Body of pancreas (tissue), 4 donors: ENCODE measurements at regions not wholly inside any gene's neighbourhood (a gene's known extent, or its start where the extent isn't known, plus 50 kb on each side); places are given as distances from the start of the nearest gene placed in this dataset.

ENCODE experiments used
- ATAC-seq: fragments of 150-250 bp; one replicate; pipeline ENCODE4 v1.9.1; 2016
- DNase-seq, 4 donors: peaks; one replicate each; pipeline ENCODE4 v3.0.0-alpha.2; 2019
- H3K27ac ChIP-seq, 4 donors: fragments of 200-600 bp; sonication (generic); 1 replicate in 3 of 4; 2 replicates in 1 of 4; pipeline versions ENCODE4 v1.5.1 to v1.6.1; 2016 to 2019; ENCODE audit warnings: mild to moderate bottlenecking in 1 of 4, mixed read lengths in 1 of 4, moderate library complexity in 1 of 4
- H3K27me3 ChIP-seq, 2 donors: fragments of 200-600 bp; sonication (generic); one replicate each; pipeline ENCODE4 v1.6.0; 2016; ENCODE audit warnings: mild to moderate bottlenecking in 1 of 2
- H3K36me3 ChIP-seq, 2 donors: fragments of 200-600 bp; sonication (generic); replicated peaks in 1 of 2; 2 replicates each; pipeline ENCODE4 v1.5.1; 2016; ENCODE audit warnings: low read depth in 2 of 2; ENCODE audit not compliant: insufficient read depth in 1 of 2
- H3K4me1 ChIP-seq: fragments of 200-600 bp; sonication (generic); one replicate; pipeline ENCODE4 v1.6.0; 2016
- H3K4me3 ChIP-seq, 2 donors: fragments of 200-600 bp; sonication (generic); 1 replicate in 1 of 2; 2 replicates in 1 of 2; pipeline ENCODE4 v1.5.1; 2016 to 2019
- H3K9me3 ChIP-seq, 3 donors: fragments of 200-600 bp; sonication (generic); 1 replicate in 2 of 3; 2 replicates in 1 of 3; pipeline ENCODE4 v1.5.1; 2016
- CTCF ChIP-seq, 7 experiments: fragments of 450-650 bp in 4 of 7; fragments of 200-600 bp in 3 of 7; sonication (generic) in 3 of 7; IDR thresholded peaks; one replicate each; pipeline ENCODE4 v1.5.1; 2016 to 2019; ENCODE audit warnings: antibody characterized with exemption in 7 of 7
- POLR2A ChIP-seq, 3 donors: fragments of 450-650 bp; IDR thresholded peaks; one replicate each; pipeline ENCODE4 v1.6.1; 2016; ENCODE audit warnings: antibody characterized with exemption in 3 of 3, mild to moderate bottlenecking in 2 of 3
- WGBS, 2 donors: methylation state at CpG; one replicate each; pipeline ENCODE4 v1.1.5; 2017; 5-methylcytosine and 5-hydroxymethylcytosine counted together
- intact Hi-C: fragments of 100-400 bp; cut with DNase I; formaldehyde crosslinking; loops from one replicate; pipeline ENCODE4 v1.15.1; 2023

GRCh38 chr3:176937541-176937940, 259.7 kb downstream of the TBL1XR1 start:
- H3K9me3 ChIP-seq = no peaks in the 10 kb centered on the region
- no peak overlapping the region for H3K27ac ChIP-seq
- no peaks in the 10 kb centered on the region for H3K27me3 ChIP-seq
- intact Hi-C loops = no loop called here
- no peak overlapping the region for H3K4me3 ChIP-seq
- H3K4me1 ChIP-seq = peaks cover 6% of the 10 kb centered on the region
- H3K36me3 ChIP-seq = no peaks in the 10 kb centered on the region
- WGBS, 2 donors = 88 to 92% methylated on average over 1 of the region's 1 CpG
- no peak for ATAC-seq
- TF ChIP-seq POLR2A (IDR thresholded peaks at IDR 0.05) (no peak), CTCF (IDR thresholded peaks at IDR 0.05) (no peak)
- DNase-seq = no peak

GRCh38 chr3:176935194-176935888, 261.9 kb downstream of the TBL1XR1 start:
- Histone ChIP-seq H3K9me3 (no peaks in the 10 kb centered on the region), H3K27me3 (no peaks in the 10 kb centered on the region), H3K4me3 (no peak overlapping the region), H3K4me1 (peaks cover 6% of the 10 kb centered on the region), H3K36me3 (no peaks in the 10 kb centered on the region), H3K27ac (no peak overlapping the region)
- 84 to 87% methylated on average over 2 of the region's 2 CpGs for WGBS, 2 donors
- no peak for TF ChIP-seq POLR2A (IDR thresholded peaks at IDR 0.05)
- TF ChIP-seq CTCF (IDR thresholded peaks at IDR 0.05) = no peak
- DNase-seq = no peak
- intact Hi-C loops = no loop called here
- ATAC-seq = no peak

GRCh38 chr3:176934698-176935097, 262.6 kb downstream of the TBL1XR1 start:
- DNase-seq (no peak), ATAC-seq (no peak)
- no peak overlapping the region for H3K4me3 ChIP-seq
- peaks cover 6% of the 10 kb centered on the region for H3K4me1 ChIP-seq
- 91 to 97% methylated on average over 2 of the region's 2 CpGs for WGBS, 2 donors
- H3K36me3 ChIP-seq = no peaks in the 10 kb centered on the region
- intact Hi-C loops = loop anchor here (5.0 kb wide), 1 partner anchor 57 kb away; no protein-coding TSS in a partner anchor
- H3K27ac ChIP-seq = no peak overlapping the region
- TF ChIP-seq POLR2A (IDR thresholded peaks at IDR 0.05) (no peak), CTCF (IDR thresholded peaks at IDR 0.05) (no peak)
- H3K9me3 ChIP-seq = no peaks in the 10 kb centered on the region
- no peaks in the 10 kb centered on the region for H3K27me3 ChIP-seq

GRCh38 chr3:176933704-176934103, 263.6 kb downstream of the TBL1XR1 start:
- WGBS, 2 donors = 69 to 72% methylated on average over 8 of the region's 8 CpGs
- H3K36me3 ChIP-seq = no peaks in the 10 kb centered on the region
- H3K9me3 ChIP-seq = no peaks in the 10 kb centered on the region
- H3K4me3 ChIP-seq = no peak overlapping the region
- no peak for ATAC-seq
- no peak overlapping the region for H3K27ac ChIP-seq
- no peak for DNase-seq
- no peaks in the 10 kb centered on the region for H3K27me3 ChIP-seq
- TF ChIP-seq CTCF (IDR thresholded peaks at IDR 0.05) (no peak), POLR2A (IDR thresholded peaks at IDR 0.05) (no peak)
- intact Hi-C loops = loop anchor here (5.0 kb wide), 1 partner anchor 56 kb away; no protein-coding TSS in a partner anchor
- no peaks in the 10 kb centered on the region for H3K4me1 ChIP-seq

GRCh38 chr3:176932433-176932832, 264.8 kb downstream of the TBL1XR1 start:
- Histone ChIP-seq H3K36me3 (no peaks in the 10 kb centered on the region), H3K27ac (no peak overlapping the region), H3K4me3 (no peak overlapping the region), H3K27me3 (no peaks in the 10 kb centered on the region), H3K4me1 (no peaks in the 10 kb centered on the region), H3K9me3 (no peaks in the 10 kb centered on the region)
- 53 to 58% methylated on average over 3 of the region's 3 CpGs for WGBS, 2 donors
- ATAC-seq (no peak), DNase-seq (no peak)
- intact Hi-C loops = loop anchor here (5.0 kb wide), 1 partner anchor 55 kb away; no protein-coding TSS in a partner anchor
- TF ChIP-seq POLR2A (IDR thresholded peaks at IDR 0.05) = no peak
- TF ChIP-seq CTCF (IDR thresholded peaks at IDR 0.05) = no peak
